ENCODE measurements at regions not wholly inside any gene's neighbourhood (a gene's known extent, or its start where the extent isn't known, plus 50 kb on each side); places are given as distances from the start of the nearest gene placed in this dataset.

- no peak for TF ChIP-seq CTCF (IDR thresholded peaks at IDR 0.05)
- no peak for TF ChIP-seq POLR2A (IDR thresholded peaks at IDR 0.05)
- no peak for TF ChIP-seq POLR2AphosphoS5 (IDR thresholded peaks at IDR 0.05)
- TF ChIP-seq EP300 (IDR thresholded peaks at IDR 0.05), result no peak
These were observed 431.9 kb upstream of the TCF4 start for GRCh38 chr18:56019908-56020307.

Measured in gastroesophageal sphincter (tissue), 3 donors.